Colonic mucosa (tissue), 4 donors: ENCODE measurements at regions not wholly inside any gene's neighbourhood (a gene's known extent, or its start where the extent isn't known, plus 50 kb on each side); places are given as distances from the start of the nearest gene placed in this dataset.

Source experiments
- DNase-seq: peaks from one replicate; pipeline ENCODE4 v3.0.0-alpha.2; 2020
- H3K27ac ChIP-seq: fragments of 200-600 bp; one replicate; pipeline ENCODE4 v1.8.0; 2021
- H3K27me3 ChIP-seq: fragments of 200-600 bp; one replicate; pipeline ENCODE4 v1.8.0; 2021
- H3K36me3 ChIP-seq: fragments of 200-600 bp; one replicate; pipeline ENCODE4 v1.8.0; 2021
- H3K4me1 ChIP-seq: fragments of 200-600 bp; one replicate; pipeline ENCODE4 v1.8.0; 2021; ENCODE audit warnings: mild to moderate bottlenecking
- H3K4me3 ChIP-seq: fragments of 200-600 bp; one replicate; pipeline ENCODE4 v1.8.0; 2021
- H3K9ac ChIP-seq, 2 donors: one replicate each; pipeline ENCODE4 v1.7.0; 2013; ENCODE audit warnings: control low read depth in 2 of 2, low read depth in 2 of 2, low read length in 2 of 2
- H3K9me3 ChIP-seq: fragments of 200-600 bp; one replicate; pipeline ENCODE4 v1.8.0; 2021
- intact Hi-C: fragments of 100-400 bp; cut with DNase I; formaldehyde crosslinking; loops from one replicate; pipeline ENCODE4 v1.14.1; 2022
- TF ChIP-seq, protein P1 (sequence below): fragments of 200-600 bp; IDR thresholded peaks from one replicate; pipeline ENCODE4 v1.8.0; 2022; ENCODE audit warnings: antibody characterized with exemption, mild to moderate bottlenecking
- donor health status: healthy.
- donor health status: DM: no; HTN: no; CAD: no.
- donor health status: DM: no; HTN: no; CAD: no.

DNA sequence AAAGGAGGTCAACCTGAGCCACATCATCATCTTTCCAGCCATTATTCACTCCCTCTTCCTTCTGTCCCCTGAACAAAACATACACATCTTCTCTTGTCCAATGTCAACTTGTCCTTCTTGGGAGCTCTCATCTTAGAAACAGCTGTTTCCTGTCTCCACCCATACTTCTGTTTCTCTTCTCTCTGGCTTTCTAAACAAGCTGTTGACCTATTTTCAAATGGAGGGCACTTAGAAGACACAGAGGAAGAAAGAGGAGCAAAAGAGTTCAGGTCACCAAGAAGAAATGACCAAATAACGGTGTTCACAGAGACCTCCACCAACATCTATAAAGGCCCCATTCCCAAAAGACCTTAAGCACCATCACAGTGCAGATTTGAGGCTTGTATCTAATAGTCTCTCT is 355.9 kb upstream of the HNRNPA3 start:
- Histone ChIP-seq H3K9ac (no peak overlapping the region), H3K27me3 (no peaks in the 10 kb centered on the region), H3K36me3 (no peaks in the 10 kb centered on the region), H3K9me3 (no peaks in the 10 kb centered on the region), H3K4me3 (no peak overlapping the region), H3K27ac (no peak overlapping the region), H3K4me1 (no peaks in the 10 kb centered on the region)
- intact Hi-C loops, result no loop called here
- DNase-seq, result no peak
- TF ChIP-seq, protein P1, sequence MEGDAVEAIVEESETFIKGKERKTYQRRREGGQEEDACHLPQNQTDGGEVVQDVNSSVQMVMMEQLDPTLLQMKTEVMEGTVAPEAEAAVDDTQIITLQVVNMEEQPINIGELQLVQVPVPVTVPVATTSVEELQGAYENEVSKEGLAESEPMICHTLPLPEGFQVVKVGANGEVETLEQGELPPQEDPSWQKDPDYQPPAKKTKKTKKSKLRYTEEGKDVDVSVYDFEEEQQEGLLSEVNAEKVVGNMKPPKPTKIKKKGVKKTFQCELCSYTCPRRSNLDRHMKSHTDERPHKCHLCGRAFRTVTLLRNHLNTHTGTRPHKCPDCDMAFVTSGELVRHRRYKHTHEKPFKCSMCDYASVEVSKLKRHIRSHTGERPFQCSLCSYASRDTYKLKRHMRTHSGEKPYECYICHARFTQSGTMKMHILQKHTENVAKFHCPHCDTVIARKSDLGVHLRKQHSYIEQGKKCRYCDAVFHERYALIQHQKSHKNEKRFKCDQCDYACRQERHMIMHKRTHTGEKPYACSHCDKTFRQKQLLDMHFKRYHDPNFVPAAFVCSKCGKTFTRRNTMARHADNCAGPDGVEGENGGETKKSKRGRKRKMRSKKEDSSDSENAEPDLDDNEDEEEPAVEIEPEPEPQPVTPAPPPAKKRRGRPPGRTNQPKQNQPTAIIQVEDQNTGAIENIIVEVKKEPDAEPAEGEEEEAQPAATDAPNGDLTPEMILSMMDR, result no peak

DNA sequence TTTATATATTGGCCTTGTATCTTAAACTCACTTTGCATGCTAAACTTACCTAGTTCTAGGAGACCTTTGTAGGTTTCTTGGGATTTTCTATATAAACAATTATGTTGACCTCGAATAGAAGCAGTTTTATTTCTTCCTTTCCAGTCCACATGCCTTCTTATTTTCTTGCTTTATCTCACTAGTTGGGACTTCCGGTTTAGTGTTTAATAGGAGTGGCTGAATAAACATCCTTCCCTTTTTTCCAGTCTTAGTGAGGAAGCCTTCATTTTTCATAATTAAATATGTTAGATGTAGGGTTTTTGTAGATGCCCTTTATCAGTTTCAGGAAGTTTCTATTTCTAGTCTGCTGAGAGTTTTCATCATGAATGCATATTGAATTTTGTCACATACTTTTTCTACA is 347.3 kb upstream of the HNRNPA3 start:
- no peak overlapping the region for H3K27ac ChIP-seq
- no peaks in the 10 kb centered on the region for H3K36me3 ChIP-seq
- no peaks in the 10 kb centered on the region for H3K27me3 ChIP-seq
- no peak overlapping the region for H3K4me3 ChIP-seq
- TF ChIP-seq, protein P1, result no peak
- no peaks in the 10 kb centered on the region for H3K4me1 ChIP-seq
- H3K9me3 ChIP-seq, result no peaks in the 10 kb centered on the region
- intact Hi-C loops, result no loop called here
- no peak for DNase-seq
- no peak overlapping the region for H3K9ac ChIP-seq

DNA sequence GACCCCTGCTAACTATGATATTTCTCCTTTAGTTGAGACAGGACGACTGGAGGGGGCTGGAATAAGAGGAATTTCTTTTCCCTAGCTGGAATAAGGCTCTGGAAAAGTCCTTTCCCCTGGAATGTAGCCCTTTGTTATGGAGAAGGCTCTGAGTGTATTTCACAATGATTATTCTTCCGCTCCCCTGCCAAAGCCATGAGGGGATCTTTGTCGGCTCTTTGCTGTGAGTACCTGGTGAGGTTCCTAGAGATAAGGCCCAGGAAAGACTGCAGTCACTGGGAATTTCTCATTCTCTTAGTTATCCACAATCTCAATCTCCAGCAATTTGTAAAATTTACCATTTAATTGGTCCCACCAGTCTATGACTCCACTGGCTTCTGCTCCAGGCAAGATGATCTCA is 340.2 kb upstream of the HNRNPA3 start:
- Histone ChIP-seq H3K27ac (no peak overlapping the region), H3K36me3 (no peaks in the 10 kb centered on the region), H3K9ac (no peak overlapping the region), H3K27me3 (no peaks in the 10 kb centered on the region), H3K9me3 (no peaks in the 10 kb centered on the region), H3K4me3 (no peak overlapping the region), H3K4me1 (no peaks in the 10 kb centered on the region)
- DNase-seq, result no peak
- TF ChIP-seq, protein P1, result no peak
- intact Hi-C loops, result no loop called here

DNA sequence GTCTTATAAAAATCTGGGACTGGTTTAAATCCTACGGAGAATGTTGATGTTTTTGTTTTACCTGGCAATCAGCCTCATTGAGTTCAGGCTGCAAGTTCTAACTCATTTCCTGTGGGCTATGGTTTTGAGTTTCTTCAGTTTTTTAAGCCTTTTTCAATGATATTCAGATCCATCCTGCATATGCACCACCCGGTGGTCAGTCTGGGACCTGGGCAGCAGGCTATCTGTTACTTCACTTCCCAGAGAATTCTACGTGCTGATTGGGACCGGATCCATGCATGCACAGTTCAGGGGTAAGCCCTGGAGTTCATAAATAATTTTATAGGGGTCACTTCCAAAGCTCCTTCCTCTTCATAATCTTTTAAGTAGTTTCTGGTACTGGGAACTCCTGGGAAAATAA is 339.2 kb upstream of the HNRNPA3 start:
- Histone ChIP-seq H3K36me3 (no peaks in the 10 kb centered on the region), H3K4me3 (no peak overlapping the region), H3K9me3 (no peaks in the 10 kb centered on the region), H3K4me1 (no peaks in the 10 kb centered on the region), H3K9ac (no peak overlapping the region), H3K27ac (no peak overlapping the region), H3K27me3 (no peaks in the 10 kb centered on the region)
- intact Hi-C loops, result no loop called here
- no peak for DNase-seq
- TF ChIP-seq, protein P1, result no peak

DNA sequence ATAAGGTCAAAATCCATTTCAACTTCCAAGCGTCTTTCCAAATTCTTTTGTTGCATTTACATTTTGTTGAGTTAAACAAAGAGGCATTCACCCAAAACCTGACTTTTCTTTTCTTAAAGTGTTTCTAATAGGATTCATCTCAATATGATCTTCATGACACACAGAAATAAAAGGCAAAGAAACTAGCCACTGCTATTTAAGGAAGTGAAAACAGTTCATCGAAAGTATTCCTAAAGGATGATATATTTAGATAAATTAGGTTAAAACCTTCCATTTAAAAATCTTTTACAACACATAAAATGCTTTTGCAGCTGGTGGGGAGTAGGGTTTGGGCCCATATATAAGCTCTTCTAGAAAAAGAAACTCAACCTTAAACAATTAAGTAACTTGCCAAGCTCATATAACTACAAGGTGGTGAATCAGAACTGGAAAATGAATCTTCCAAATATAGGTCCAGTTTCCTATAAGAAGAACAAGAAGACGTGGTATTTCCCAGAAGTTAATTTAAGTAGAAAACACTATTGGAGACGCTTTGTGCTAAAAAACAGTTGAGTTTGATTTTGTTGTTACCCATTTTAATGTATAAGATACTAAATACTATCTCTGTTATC is 336.0 kb upstream of the HNRNPA3 start:
- TF ChIP-seq, protein P1, result no peak
- Histone ChIP-seq H3K4me1 (no peaks in the 10 kb centered on the region), H3K27ac (no peak overlapping the region), H3K4me3 (no peak overlapping the region), H3K9me3 (no peaks in the 10 kb centered on the region), H3K27me3 (no peaks in the 10 kb centered on the region), H3K9ac (no peak overlapping the region), H3K36me3 (no peaks in the 10 kb centered on the region)
- no peak for DNase-seq
- intact Hi-C loops, result no loop called here
